IMR-90 (cell line): ENCODE measurements at regions not wholly inside any gene's neighbourhood (a gene's known extent, or its start where the extent isn't known, plus 50 kb on each side); places are given as distances from the start of the nearest gene placed in this dataset.
A peak's percentile ranks its signal among the peaks of the same experiment; 100 is the strongest.

Experiments used
- ATAC-seq: fragments of 200-7000 bp; cut with Tn5 transposase; 2 replicates; pipeline ENCODE4 v1.9.1; 2020; ENCODE audit warnings: low read depth, mild to moderate bottlenecking, moderate library complexity
- BruUV-seq: library from RNA; stranded (reverse); fragments of 400-500 nt; replicated peaks from 2 replicates; lab custom pipeline; 2021; lab: Mats Ljungman, UMichigan
- CTCF ChIA-PET: fragments of 300-600 bp; formaldehyde crosslinking; extraction: SDS; loops from one replicate; lab custom pipeline; 2021; ENCODE audit warnings: antibody characterized with exemption; lab: Yijun Ruan, JAX
- POLR2A ChIA-PET: fragments of 300-600 bp; sonication (Branson Sonifier 250); formaldehyde crosslinking; loops from one replicate; lab custom pipeline; 2022; ENCODE audit warnings: antibody characterized with exemption; ENCODE audit not compliant: unreplicated experiment; lab: Charles Lee
- DNase-seq: peaks from one replicate; pipeline ENCODE4 v3.0.0; 2013
- H2AFZ ChIP-seq: replicated peaks from 2 replicates; pipeline ENCODE3; 2013; ENCODE audit warnings: low read length, mild to moderate bottlenecking; ENCODE audit not compliant: poor library complexity
- H2AK5ac ChIP-seq: 2 replicates; pipeline ENCODE4 v1.6.1; 2013; ENCODE audit warnings: low read depth, low read length, inconsistent platforms
- H2AK9ac ChIP-seq: replicated peaks from 2 replicates; pipeline ENCODE3; 2013; ENCODE audit warnings: mild to moderate bottlenecking, low read depth, low read length, moderate library complexity; ENCODE audit not compliant: poor library complexity
- H2BK120ac ChIP-seq: 2 replicates; pipeline ENCODE4 v1.6.1; 2013; ENCODE audit warnings: low read depth, low read length, inconsistent platforms
- H2BK15ac ChIP-seq: 3 replicates; pipeline ENCODE4 v1.6.1; 2013; ENCODE audit warnings: low read depth, low read length, inconsistent platforms
- H2BK20ac ChIP-seq: 2 replicates; pipeline ENCODE4 v1.6.1; 2013; ENCODE audit warnings: low read depth, mild to moderate bottlenecking, inconsistent platforms, low read length, moderate library complexity
- H2BK5ac ChIP-seq: 2 replicates; pipeline ENCODE4 v1.6.1; 2013; ENCODE audit warnings: mild to moderate bottlenecking, low read depth, low read length, inconsistent platforms; ENCODE audit not compliant: poor library complexity, severe bottlenecking
- H3K14ac ChIP-seq: replicated peaks from 2 replicates; pipeline ENCODE4 v1.6.1; 2013; ENCODE audit warnings: low read depth, low read length, inconsistent platforms
- H3K18ac ChIP-seq: 2 replicates; pipeline ENCODE4 v1.6.1; 2013; ENCODE audit warnings: low read depth, low read length, control low read depth
- H3K23ac ChIP-seq: 2 replicates; pipeline ENCODE4 v1.6.1; 2013; ENCODE audit warnings: low read depth, low read length, inconsistent platforms
- H3K27ac ChIP-seq: 2 replicates; pipeline ENCODE4 v1.5.1; 2013; ENCODE audit warnings: mild to moderate bottlenecking, control low read depth, low read length; ENCODE audit not compliant: insufficient read depth
- H3K27me3 ChIP-seq: 2 replicates; pipeline ENCODE4 v1.6.1; 2013; ENCODE audit warnings: low read length; ENCODE audit not compliant: control insufficient read depth, insufficient read depth
- H3K36me3 ChIP-seq: 2 replicates; pipeline ENCODE4 v1.6.1; 2013; ENCODE audit warnings: low read length, mixed read lengths; ENCODE audit not compliant: control insufficient read depth, insufficient read depth
- H3K4ac ChIP-seq: 2 replicates; pipeline ENCODE4 v1.6.1; 2013; ENCODE audit warnings: low read depth, low read length, inconsistent platforms
- H3K4me1 ChIP-seq: 2 replicates; pipeline ENCODE4 v1.6.1; 2013; ENCODE audit warnings: low read length, mixed read lengths; ENCODE audit not compliant: control insufficient read depth, insufficient read depth
- H3K4me2 ChIP-seq: 2 replicates; pipeline ENCODE4 v1.6.1; 2013; ENCODE audit warnings: low read depth, mild to moderate bottlenecking, control low read depth, low read length, moderate library complexity
- H3K4me3 ChIP-seq: 2 replicates; pipeline ENCODE4 v1.5.1; 2013; ENCODE audit warnings: low read depth, mild to moderate bottlenecking, control low read depth, low read length, moderate library complexity; ENCODE audit not compliant: insufficient read depth
- H3K56ac ChIP-seq: 2 replicates; pipeline ENCODE4 v1.6.1; 2013; ENCODE audit warnings: low read length, inconsistent platforms; ENCODE audit not compliant: insufficient read depth; ENCODE audit errors: extremely low read depth
- H3K79me1 ChIP-seq, 2 experiments: 2 replicates each; pipeline ENCODE4 v1.6.1; 2013; ENCODE audit warnings: low read length in 2 of 2, inconsistent platforms in 1 of 2, low read depth in 1 of 2
- H3K9ac ChIP-seq: 2 replicates; pipeline ENCODE4 v1.6.1; 2013; ENCODE audit warnings: low read depth, low read length, control low read depth
- H3K9me1 ChIP-seq: 2 replicates; pipeline ENCODE4 v1.6.1; 2013; ENCODE audit warnings: low read length, inconsistent platforms; ENCODE audit not compliant: insufficient read depth
- H3K9me3 ChIP-seq: 2 replicates; pipeline ENCODE4 v1.6.1; 2013; ENCODE audit warnings: low read length; ENCODE audit not compliant: control insufficient read depth, insufficient read depth
- H4K20me1 ChIP-seq: 2 replicates; pipeline ENCODE4 v1.6.1; 2013; ENCODE audit warnings: low read length, inconsistent platforms; ENCODE audit not compliant: insufficient read depth
- H4K5ac ChIP-seq: 2 replicates; pipeline ENCODE4 v1.6.1; 2013; ENCODE audit warnings: mild to moderate bottlenecking, low read depth, low read length, control low read depth
- H4K8ac ChIP-seq, 2 experiments: 2 replicates each; pipeline ENCODE4 v1.6.1; 2013; ENCODE audit warnings: low read depth in 2 of 2, low read length in 2 of 2, control low read depth in 1 of 2, inconsistent platforms in 1 of 2
- H4K91ac ChIP-seq: 2 replicates; pipeline ENCODE4 v1.6.1; 2013; ENCODE audit warnings: low read depth, low read length, inconsistent platforms; ENCODE audit not compliant: insufficient read depth
- BHLHE40 ChIP-seq: fragments of 150-350 bp; IDR thresholded peaks from 2 replicates; pipeline ENCODE4 v1.6.1; 2016; ENCODE audit warnings: mild to moderate bottlenecking, low read depth, low read length
- CEBPB ChIP-seq: IDR thresholded peaks from 2 replicates; pipeline ENCODE4 v1.6.1; 2012; ENCODE audit warnings: low read depth, low read length, improper control_type of control experiment
- CHD1 ChIP-seq: IDR thresholded peaks from 2 replicates; pipeline ENCODE4 v1.6.1; 2012; ENCODE audit warnings: low read depth, low read length, improper control_type of control experiment
- CTCF ChIP-seq: conservative IDR thresholded peaks from 2 replicates; pipeline ENCODE4 v1.5.1; 2012; ENCODE audit warnings: mild to moderate bottlenecking, low read depth, low read length, improper control_type of control experiment
- ELK1 ChIP-seq: fragments of 150-350 bp; IDR thresholded peaks from 2 replicates; pipeline ENCODE4 v1.6.1; 2016; ENCODE audit warnings: low read depth, mild to moderate bottlenecking, low read length, moderate library complexity, borderline replicate concordance
- FOS ChIP-seq: fragments of 150-350 bp; IDR thresholded peaks from 2 replicates; pipeline ENCODE4 v1.6.1; 2016; ENCODE audit warnings: low read depth, low read length
- MXI1 ChIP-seq: IDR thresholded peaks from 2 replicates; pipeline ENCODE4 v1.6.1; 2012; ENCODE audit warnings: low read depth, mild to moderate bottlenecking, low read length, moderate library complexity, borderline replicate concordance
- NFE2L2 ChIP-seq: fragments of 150-350 bp; IDR thresholded peaks from 2 replicates; pipeline ENCODE4 v1.6.1; 2016; ENCODE audit warnings: low read depth, mild to moderate bottlenecking, low read length
- POLR2A ChIP-seq: IDR thresholded peaks from 2 replicates; pipeline ENCODE4 v1.6.1; 2012; ENCODE audit warnings: mild to moderate bottlenecking, low read depth, low read length
- RAD21 ChIP-seq: IDR thresholded peaks from 2 replicates; pipeline ENCODE4 v1.6.1; 2012; ENCODE audit warnings: low read length, improper control_type of control experiment
- RCOR1 ChIP-seq: IDR thresholded peaks from 2 replicates; pipeline ENCODE4 v1.6.1; 2012; ENCODE audit warnings: mild to moderate bottlenecking, low read length, improper control_type of control experiment; ENCODE audit not compliant: insufficient replicate concordance
- RFX5 ChIP-seq: IDR thresholded peaks from 2 replicates; pipeline ENCODE4 v1.8.0; 2012; ENCODE audit warnings: low read depth, mild to moderate bottlenecking, low read length, moderate library complexity
- USF2 ChIP-seq: fragments of 150-350 bp; IDR thresholded peaks from 2 replicates; pipeline ENCODE4 v1.6.1; 2017; ENCODE audit warnings: mild to moderate bottlenecking, antibody characterized with exemption, low read length, low read depth
- WGBS, 2 experiments: methylation state at CpG; one replicate each; pipeline versions ENCODE4 v1.1.5 to v1.1.7; 2013; ENCODE audit warnings: missing lambda C conversion rate in 2 of 2; ENCODE audit not compliant: insufficient read length in 1 of 2; ENCODE audit errors: extremely low coverage in 2 of 2; 5-methylcytosine and 5-hydroxymethylcytosine counted together
- dilution Hi-C: fragments of 300-500 bp; cut with HindIII; formaldehyde crosslinking; loops from one replicate; pipeline ENCODE4 v1.14.3; 2018; ENCODE audit warnings: low sequenced_read_pairs; ENCODE audit not compliant: unreplicated experiment
- in situ Hi-C: fragments of 300-500 bp; cut with MboI; formaldehyde crosslinking; loops from 3 replicates; pipeline ENCODE4 v1.14.3; 2019; ENCODE audit warnings: low sequenced_read_pairs, inconsistent platforms, mixed read lengths
- intact Hi-C: fragments of 100-400 bp; cut with micrococcal nuclease; formaldehyde crosslinking; loops from 2 replicates; pipeline ENCODE4 v1.10.0; 2022

GRCh38 chr21:41673071-41673470 lies 93.8 kb downstream of the RIPK4 start:
- intact Hi-C loops (no loop called here), dilution Hi-C loops (no loop called here), in situ Hi-C loops (no loop called here)
- H3K9me3 ChIP-seq = no peaks in the 10 kb centered on the region
- no peaks in the 10 kb centered on the region for H3K79me1 ChIP-seq
- 76% methylated on average over 14 of the region's 18 CpGs; no CpG with 5 or more reads in 1 of the 2 experiments for WGBS, 2 experiments
- no TSS peak for BruUV-seq
- no peak overlapping the region for H3K56ac ChIP-seq
- H2BK20ac ChIP-seq = no peak overlapping the region
- H2AK5ac ChIP-seq = no peak overlapping the region
- no peak overlapping the region for H2BK5ac ChIP-seq
- H2BK15ac ChIP-seq = no peak overlapping the region
- no peak overlapping the region for H3K14ac ChIP-seq
- no peak overlapping the region for H3K4me3 ChIP-seq
- H4K5ac ChIP-seq = no peak overlapping the region
- peaks cover 7% of the 10 kb centered on the region for H3K9me1 ChIP-seq
- no peak overlapping the region for H3K18ac ChIP-seq
- no peak for DNase-seq
- H3K9ac ChIP-seq = no peak overlapping the region
- H3K36me3 ChIP-seq = no peaks in the 10 kb centered on the region
- no peak overlapping the region for H4K8ac ChIP-seq
- no peak overlapping the region for H3K23ac ChIP-seq
- H2AK9ac ChIP-seq = peak overlapping the region; percentile 28
- H3K27ac ChIP-seq = no peak overlapping the region
- no peak overlapping the region for H3K4ac ChIP-seq
- H4K20me1 ChIP-seq = no peaks in the 10 kb centered on the region
- peaks cover 14% of the 10 kb centered on the region for H3K27me3 ChIP-seq
- ChIA-PET CTCF (no interaction called here), POLR2A (no interaction called here)
- H2AFZ ChIP-seq = no peak overlapping the region
- H2BK120ac ChIP-seq = no peak overlapping the region
- no peak for TF ChIP-seq ELK1
- no peak for TF ChIP-seq CTCF
- TF ChIP-seq RAD21 = no peak
- no peak for TF ChIP-seq CHD1
- no peak for TF ChIP-seq POLR2A
- no peak for TF ChIP-seq RFX5
- no peak for TF ChIP-seq FOS
- no peak for TF ChIP-seq MXI1
- TF ChIP-seq BHLHE40 = no peak
- TF ChIP-seq CEBPB = no peak
- TF ChIP-seq RCOR1 = no peak
- no peak for TF ChIP-seq USF2
- no peak for TF ChIP-seq NFE2L2
- no peak overlapping the region for H4K91ac ChIP-seq
- no peak for ATAC-seq
- H3K4me2 ChIP-seq = no peak overlapping the region
- no peaks in the 10 kb centered on the region for H3K4me1 ChIP-seq
